IMR-90 (cell line): ENCODE measurements at regions not wholly inside any gene's neighbourhood (a gene's known extent, or its start where the extent isn't known, plus 50 kb on each side); places are given as distances from the start of the nearest gene placed in this dataset.

ENCODE experiments used
- BHLHE40 ChIP-seq: fragments of 150-350 bp; IDR thresholded peaks from 2 replicates; pipeline ENCODE4 v1.6.1; 2016; ENCODE audit warnings: mild to moderate bottlenecking, low read depth, low read length
- CEBPB ChIP-seq: IDR thresholded peaks from 2 replicates; pipeline ENCODE4 v1.6.1; 2012; ENCODE audit warnings: low read depth, low read length, improper control_type of control experiment
- CHD1 ChIP-seq: IDR thresholded peaks from 2 replicates; pipeline ENCODE4 v1.6.1; 2012; ENCODE audit warnings: low read depth, low read length, improper control_type of control experiment
- CTCF ChIP-seq: conservative IDR thresholded peaks from 2 replicates; pipeline ENCODE4 v1.5.1; 2012; ENCODE audit warnings: mild to moderate bottlenecking, low read depth, low read length, improper control_type of control experiment
- FOS ChIP-seq: fragments of 150-350 bp; IDR thresholded peaks from 2 replicates; pipeline ENCODE4 v1.6.1; 2016; ENCODE audit warnings: low read depth, low read length
- MAZ ChIP-seq: IDR thresholded peaks from 2 replicates; pipeline ENCODE4 v1.6.1; 2012; ENCODE audit warnings: low read depth, mild to moderate bottlenecking, low read length, improper control_type of control experiment, moderate library complexity, borderline replicate concordance
- MXI1 ChIP-seq: IDR thresholded peaks from 2 replicates; pipeline ENCODE4 v1.6.1; 2012; ENCODE audit warnings: low read depth, mild to moderate bottlenecking, low read length, moderate library complexity, borderline replicate concordance
- NFE2L2 ChIP-seq: fragments of 150-350 bp; IDR thresholded peaks from 2 replicates; pipeline ENCODE4 v1.6.1; 2016; ENCODE audit warnings: low read depth, mild to moderate bottlenecking, low read length
- POLR2A ChIP-seq: IDR thresholded peaks from 2 replicates; pipeline ENCODE4 v1.6.1; 2012; ENCODE audit warnings: mild to moderate bottlenecking, low read depth, low read length
- RAD21 ChIP-seq: IDR thresholded peaks from 2 replicates; pipeline ENCODE4 v1.6.1; 2012; ENCODE audit warnings: low read length, improper control_type of control experiment
- RCOR1 ChIP-seq: IDR thresholded peaks from 2 replicates; pipeline ENCODE4 v1.6.1; 2012; ENCODE audit warnings: mild to moderate bottlenecking, low read length, improper control_type of control experiment; ENCODE audit not compliant: insufficient replicate concordance
- RFX5 ChIP-seq: IDR thresholded peaks from 2 replicates; pipeline ENCODE4 v1.8.0; 2012; ENCODE audit warnings: low read depth, mild to moderate bottlenecking, low read length, moderate library complexity
- SMC3 ChIP-seq: fragments of 150-350 bp; IDR thresholded peaks from 2 replicates; pipeline ENCODE4 v1.6.1; 2016; ENCODE audit warnings: low read depth, mild to moderate bottlenecking, antibody characterized with exemption, low read length, moderate library complexity
- TF ChIP-seq, protein P1 (sequence below): fragments of 150-350 bp; IDR thresholded peaks from 2 replicates; pipeline ENCODE4 v1.6.1; 2016; ENCODE audit warnings: low read depth, mild to moderate bottlenecking, low read length, moderate library complexity, borderline replicate concordance

DNA sequence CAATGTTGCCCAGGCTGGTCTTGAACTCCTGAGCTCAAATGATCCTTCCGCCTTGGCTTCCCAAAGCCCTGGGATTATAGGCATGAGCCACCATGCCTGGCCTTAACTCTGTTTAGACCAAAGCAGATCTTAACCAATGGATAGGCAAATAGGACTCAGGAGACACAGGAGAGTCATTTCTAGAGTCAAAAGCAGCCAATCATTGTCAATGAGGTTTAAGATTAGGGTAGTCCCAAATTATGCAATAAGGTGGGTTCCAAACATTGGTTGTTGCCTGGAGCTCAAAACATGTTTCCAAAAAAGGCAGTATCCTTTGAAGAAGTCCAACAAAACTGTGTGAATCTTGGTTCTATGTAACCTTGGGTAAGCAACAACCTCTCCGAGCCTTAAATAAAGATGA, 95.7 kb upstream of the JARID2 start:
- TF ChIP-seq CTCF = no peak
- no peak for TF ChIP-seq POLR2A
- TF ChIP-seq RAD21 = no peak
- TF ChIP-seq CHD1 = no peak
- no peak for TF ChIP-seq CEBPB
- TF ChIP-seq SMC3 = no peak
- no peak for TF ChIP-seq RCOR1
- TF ChIP-seq RFX5 = no peak
- TF ChIP-seq FOS = no peak
- no peak for TF ChIP-seq MXI1
- no peak for TF ChIP-seq BHLHE40
- TF ChIP-seq MAZ = no peak
- TF ChIP-seq, protein P1, sequence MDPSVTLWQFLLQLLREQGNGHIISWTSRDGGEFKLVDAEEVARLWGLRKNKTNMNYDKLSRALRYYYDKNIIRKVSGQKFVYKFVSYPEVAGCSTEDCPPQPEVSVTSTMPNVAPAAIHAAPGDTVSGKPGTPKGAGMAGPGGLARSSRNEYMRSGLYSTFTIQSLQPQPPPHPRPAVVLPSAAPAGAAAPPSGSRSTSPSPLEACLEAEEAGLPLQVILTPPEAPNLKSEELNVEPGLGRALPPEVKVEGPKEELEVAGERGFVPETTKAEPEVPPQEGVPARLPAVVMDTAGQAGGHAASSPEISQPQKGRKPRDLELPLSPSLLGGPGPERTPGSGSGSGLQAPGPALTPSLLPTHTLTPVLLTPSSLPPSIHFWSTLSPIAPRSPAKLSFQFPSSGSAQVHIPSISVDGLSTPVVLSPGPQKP = no peak
- no peak for TF ChIP-seq NFE2L2
